Choroid plexus epithelial cell (primary cell): ENCODE measurements at regions not wholly inside any gene's neighbourhood (a gene's known extent, or its start where the extent isn't known, plus 50 kb on each side); places are given as distances from the start of the nearest gene placed in this dataset.

Experiments
- DNase-seq: peaks from one replicate; pipeline ENCODE4 v3.0.0-alpha.2; 2010; ENCODE audit warnings: low read depth
- H3K4me3 ChIP-seq: 2 replicates; pipeline ENCODE4 v1.5.1; 2011; ENCODE audit warnings: low read depth, mild to moderate bottlenecking, control low read depth, low read length, moderate library complexity
- CTCF ChIP-seq: conservative IDR thresholded peaks from 2 replicates; pipeline ENCODE4 v1.5.1; 2011; ENCODE audit warnings: low read depth, mild to moderate bottlenecking, control low read depth, inconsistent platforms, low read length, moderate library complexity

- H3K4me3 ChIP-seq = no peak overlapping the region
- no peak for TF ChIP-seq CTCF
- DNase-seq = no peak
Observed at GRCh38 chr14:94690896-94691659, 78.8 kb downstream of the GSC start.

GRCh38 chr14:94690486-94690885 is 78.3 kb downstream of the SERPINA3 start:
- DNase-seq = no peak
- no peak overlapping the region for H3K4me3 ChIP-seq
- no peak for TF ChIP-seq CTCF

GRCh38 chr14:94689985-94690400 is 77.8 kb downstream of the SERPINA3 start:
- DNase-seq = no peak
- no peak overlapping the region for H3K4me3 ChIP-seq

GRCh38 chr14:94689218-94689984 is 77.2 kb downstream of the SERPINA3 start:
- peak; percentile 71 for TF ChIP-seq CTCF
- peak; percentile 61 for DNase-seq
- H3K4me3 ChIP-seq = no peak overlapping the region

More at GRCh38 chr14:94689985-94690400, 77.8 kb downstream of the SERPINA3 start:
- TF ChIP-seq CTCF = no peak

- H3K4me3 ChIP-seq = no peak overlapping the region
- no peak for TF ChIP-seq CTCF
- no peak for DNase-seq
Observed at GRCh38 chr14:94686511-94687160, 74.4 kb downstream of the SERPINA3 start.

- no peak for DNase-seq
- no peak overlapping the region for H3K4me3 ChIP-seq
- no peak for TF ChIP-seq CTCF
Observed at GRCh38 chr14:94685681-94686485, 73.7 kb downstream of the SERPINA3 start.
